ELR (cell line): ENCODE measurements at regions not wholly inside any gene's neighbourhood (a gene's known extent, or its start where the extent isn't known, plus 50 kb on each side); places are given as distances from the start of the nearest gene placed in this dataset.
"Not testable (repeated sequence)": the region's sequence is repeated elsewhere in the genome, so short reads cannot be mapped to it uniquely, and the experiment has no call there.

Experiments
- DNase-seq: peaks from one replicate; pipeline ENCODE4 v3.0.0-alpha.2; 2015; ENCODE audit warnings: low read depth

- DNase-seq = no peak
Measured at GRCh38 chr15:38814891-38815290, 250.3 kb upstream of the RASGRP1 start.

GRCh38 chr15:38817427-38818156 is 253.0 kb upstream of the RASGRP1 start:
- DNase-seq = peak; percentile 65

GRCh38 chr15:38818157-38818790 is 253.7 kb upstream of the RASGRP1 start:
- no peak for DNase-seq

GRCh38 chr15:38819387-38819950 is 254.9 kb upstream of the RASGRP1 start:
- no peak for DNase-seq

GRCh38 chr15:38823263-38823662 is 258.6 kb upstream of the RASGRP1 start:
- DNase-seq = no peak

- DNase-seq = no peak
Measured at GRCh38 chr15:38824719-38825118, 260.1 kb upstream of the RASGRP1 start.

- no peak for DNase-seq
Measured at GRCh38 chr15:38826880-38827279, 262.3 kb upstream of the RASGRP1 start.

- peak; percentile 20 for DNase-seq
Measured at GRCh38 chr15:38828031-38828532, 263.5 kb upstream of the RASGRP1 start.

- DNase-seq = no peak
Measured at GRCh38 chr15:38829086-38829485, 264.5 kb upstream of the RASGRP1 start.

GRCh38 chr15:38842226-38842625 is 277.6 kb upstream of the RASGRP1 start:
- no peak for DNase-seq

- DNase-seq = no peak
Measured at GRCh38 chr15:38843051-38843501, 278.5 kb upstream of the RASGRP1 start.

GRCh38 chr15:38843736-38844590 is 279.3 kb upstream of the RASGRP1 start:
- peak; percentile 69 for DNase-seq

GRCh38 chr15:38844736-38845135 is 280.1 kb upstream of the RASGRP1 start:
- peak; percentile 8 for DNase-seq

- DNase-seq = no peak
Measured at GRCh38 chr15:38846346-38846745, 281.7 kb upstream of the RASGRP1 start.

GRCh38 chr15:38847666-38848065 is 283.1 kb upstream of the RASGRP1 start:
- DNase-seq = no peak

GRCh38 chr15:38849046-38849445 is 284.4 kb upstream of the RASGRP1 start:
- no peak for DNase-seq

- DNase-seq = not testable (repeated sequence)
Measured at GRCh38 chr15:38852188-38852587, 287.6 kb upstream of the RASGRP1 start.

GRCh38 chr15:38853608-38854007 is 289.0 kb upstream of the RASGRP1 start:
- DNase-seq = peak; percentile 42

- DNase-seq = no peak
Measured at GRCh38 chr15:38854506-38854905, 289.9 kb upstream of the RASGRP1 start.

- no peak for DNase-seq
Measured at GRCh38 chr15:38857814-38858213, 293.2 kb upstream of the RASGRP1 start.

GRCh38 chr15:38859574-38859973 is 295.0 kb upstream of the RASGRP1 start:
- no peak for DNase-seq

- DNase-seq = no peak
Measured at GRCh38 chr15:38860253-38860652, 295.6 kb upstream of the RASGRP1 start.
